Superior temporal gyrus (tissue), 1 donor: ENCODE measurements at regions not wholly inside any gene's neighbourhood (a gene's known extent, or its start where the extent isn't known, plus 50 kb on each side); places are given as distances from the start of the nearest gene placed in this dataset.

Source experiments
- DNase-seq: peaks from one replicate; pipeline ENCODE4 v3.0.0-alpha.2; 2016; ENCODE audit errors: extremely low spot score

GRCh38 chr13:50192272-50192813 is 177.1 kb downstream of the KCNRG start:
- no peak for DNase-seq

- DNase-seq = no peak
Measured at GRCh38 chr13:50195045-50195444, 179.8 kb downstream of the KCNRG start.

GRCh38 chr13:50196118-50196517 is 180.9 kb downstream of the KCNRG start:
- DNase-seq = no peak

GRCh38 chr13:50197705-50198104 is 182.5 kb downstream of the KCNRG start:
- no peak for DNase-seq

GRCh38 chr13:50198508-50198907 is 183.3 kb downstream of the KCNRG start:
- no peak for DNase-seq

GRCh38 chr13:50200569-50200968 is 185.3 kb downstream of the KCNRG start:
- DNase-seq = no peak

GRCh38 chr13:50200988-50201387 is 185.7 kb downstream of the KCNRG start:
- no peak for DNase-seq

- DNase-seq = no peak
Measured at GRCh38 chr13:50202485-50202884, 187.2 kb downstream of the KCNRG start.

- DNase-seq = no peak
Measured at GRCh38 chr13:50203256-50203941, 188.2 kb downstream of the KCNRG start.

- DNase-seq = no peak
Measured at GRCh38 chr13:50205581-50205980, 190.3 kb downstream of the KCNRG start.

GRCh38 chr13:50208826-50209335 is 193.6 kb downstream of the KCNRG start:
- no peak for DNase-seq

GRCh38 chr13:50209631-50210030 is 194.4 kb downstream of the KCNRG start:
- no peak for DNase-seq

- DNase-seq = no peak
Measured at GRCh38 chr13:50213526-50213925, 198.3 kb downstream of the KCNRG start.

GRCh38 chr13:50214514-50214913 is 199.3 kb downstream of the KCNRG start:
- DNase-seq = no peak

- no peak for DNase-seq
Measured at GRCh38 chr13:50215399-50215798, 200.2 kb downstream of the KCNRG start.

GRCh38 chr13:50219743-50220142 is 204.5 kb downstream of the KCNRG start:
- no peak for DNase-seq

GRCh38 chr13:50220938-50221337 is 205.7 kb downstream of the KCNRG start:
- no peak for DNase-seq

GRCh38 chr13:50222569-50223332 is 207.5 kb downstream of the KCNRG start:
- peak; percentile 38 for DNase-seq

GRCh38 chr13:50224534-50224933 is 209.3 kb downstream of the KCNRG start:
- DNase-seq = no peak

GRCh38 chr13:50225193-50226155 is 210.2 kb downstream of the KCNRG start:
- DNase-seq = no peak

GRCh38 chr13:50226515-50227155 is 211.4 kb downstream of the KCNRG start:
- DNase-seq = no peak
